GM18519 (cell line): ENCODE measurements at regions not wholly inside any gene's neighbourhood (a gene's known extent, or its start where the extent isn't known, plus 50 kb on each side); places are given as distances from the start of the nearest gene placed in this dataset.

ENCODE experiments used
- ATAC-seq: cut with Tn5 transposase; IDR thresholded peaks from one replicate; pipeline ENCODE4 v1.9.1; 2021; ENCODE audit warnings: mild to moderate bottlenecking, moderate library complexity; ENCODE audit not compliant: unreplicated experiment, low FRiP score

DNA sequence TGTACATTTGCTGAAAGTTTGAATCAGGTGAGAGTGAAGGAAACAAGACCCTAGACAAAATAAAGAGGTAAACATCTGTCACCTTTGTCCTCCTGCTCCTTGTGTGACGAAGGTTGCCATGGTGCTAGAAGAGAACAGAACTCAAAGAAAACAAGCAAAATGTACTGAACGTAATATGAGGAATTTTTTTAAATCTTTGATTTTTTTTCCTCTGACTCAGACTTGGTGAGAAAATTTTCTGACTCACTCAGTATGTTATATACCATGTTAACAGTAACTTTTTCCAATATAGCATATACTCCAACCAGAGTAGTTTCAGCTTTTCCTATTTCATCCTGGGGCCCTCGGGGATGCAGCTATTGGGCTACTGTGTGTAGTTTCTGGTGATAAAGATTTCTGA, 2114.6 kb upstream of the PIK3C3 start:
- ATAC-seq: no peak

DNA sequence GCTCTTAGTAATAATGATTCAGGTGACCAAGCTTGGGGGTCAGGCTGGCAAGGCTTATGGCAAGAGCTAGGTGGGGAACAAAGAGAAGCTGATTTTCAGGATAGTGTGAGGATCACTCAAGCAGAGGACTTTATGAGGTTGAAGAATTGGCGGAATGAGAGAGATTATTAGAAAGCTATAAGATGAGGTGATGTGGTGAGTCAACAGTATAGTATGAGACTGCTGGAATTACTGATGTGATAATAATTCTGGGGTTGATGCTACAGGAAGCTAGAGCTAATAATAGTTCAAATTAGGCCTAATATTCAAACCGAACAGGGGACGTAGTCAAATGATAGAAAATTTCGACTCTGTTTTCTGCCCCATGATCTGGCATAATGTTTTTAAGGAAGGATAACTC, 2115.3 kb upstream of the PIK3C3 start:
- ATAC-seq: no peak

DNA sequence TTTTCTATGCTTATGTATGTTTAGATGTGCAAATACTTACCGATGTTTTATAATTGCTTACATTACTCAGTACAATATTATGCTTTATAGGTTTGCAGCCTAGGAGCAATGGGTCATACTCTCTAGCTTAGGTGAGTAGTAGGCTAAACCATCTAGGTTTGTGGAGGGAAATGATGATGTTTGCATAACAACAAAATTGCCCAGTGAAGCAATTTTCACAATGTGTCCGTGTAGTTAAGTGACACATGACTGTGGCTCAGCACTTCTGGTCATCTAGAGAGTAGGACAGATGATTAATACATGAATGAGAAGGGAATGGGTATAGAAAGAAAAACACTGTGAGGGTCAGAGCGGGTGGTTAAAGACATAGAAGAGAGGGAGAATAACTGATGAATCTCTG, 2116.2 kb upstream of the PIK3C3 start:
- no peak for ATAC-seq

DNA sequence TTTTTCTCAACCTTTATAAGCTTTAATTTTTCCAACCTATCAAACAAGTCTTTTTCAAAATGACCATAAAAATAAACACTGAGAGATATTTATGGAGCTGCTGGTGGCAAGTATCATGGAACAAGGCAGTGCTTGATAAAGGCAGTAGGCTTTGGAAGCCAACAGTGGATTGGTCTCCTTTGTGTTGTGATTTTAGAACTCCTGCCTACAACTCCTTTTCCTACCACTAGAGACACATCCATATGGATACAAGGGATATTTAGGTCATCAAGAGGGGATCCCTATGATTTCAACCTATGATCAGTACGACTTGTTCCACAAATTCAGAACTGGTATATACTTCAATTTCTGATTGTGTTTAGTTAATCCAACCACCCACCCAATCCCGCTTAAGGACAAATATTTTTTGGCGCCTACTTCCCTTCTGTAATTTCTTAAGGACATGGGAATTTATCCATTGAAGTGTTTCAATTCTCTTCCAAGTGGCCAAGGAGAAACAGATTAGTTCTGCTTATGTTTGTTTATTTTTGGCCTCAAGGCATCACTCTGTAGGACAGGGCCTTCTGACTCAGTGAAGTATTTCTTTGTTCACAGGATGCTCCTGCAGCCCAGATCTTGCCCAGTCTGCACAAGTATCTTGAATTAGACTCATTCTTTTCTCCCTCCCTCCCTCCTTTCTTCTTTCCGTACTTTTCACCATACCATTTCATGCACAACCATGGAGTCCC, 2119.6 kb upstream of the PIK3C3 start:
- ATAC-seq: no peak

DNA sequence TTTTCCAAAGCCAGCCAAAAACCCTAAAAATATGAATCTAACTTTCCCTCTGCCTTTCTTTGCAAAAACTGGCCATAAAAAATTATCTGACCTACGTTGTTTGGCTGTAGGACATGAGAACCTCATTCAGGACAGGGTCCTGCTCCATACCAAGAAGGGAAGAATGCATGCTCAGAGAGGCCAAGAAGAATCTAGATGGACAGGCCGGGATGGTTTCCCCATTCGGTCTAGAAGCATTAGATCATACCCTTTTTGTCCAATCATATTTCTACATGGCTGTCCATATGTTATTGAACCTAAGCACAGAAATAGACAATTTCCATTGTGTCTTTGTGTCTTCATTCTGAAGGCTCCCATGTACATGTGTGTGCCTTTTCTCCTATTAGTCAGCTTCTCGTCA, 2120.4 kb upstream of the PIK3C3 start:
- ATAC-seq: no peak

DNA sequence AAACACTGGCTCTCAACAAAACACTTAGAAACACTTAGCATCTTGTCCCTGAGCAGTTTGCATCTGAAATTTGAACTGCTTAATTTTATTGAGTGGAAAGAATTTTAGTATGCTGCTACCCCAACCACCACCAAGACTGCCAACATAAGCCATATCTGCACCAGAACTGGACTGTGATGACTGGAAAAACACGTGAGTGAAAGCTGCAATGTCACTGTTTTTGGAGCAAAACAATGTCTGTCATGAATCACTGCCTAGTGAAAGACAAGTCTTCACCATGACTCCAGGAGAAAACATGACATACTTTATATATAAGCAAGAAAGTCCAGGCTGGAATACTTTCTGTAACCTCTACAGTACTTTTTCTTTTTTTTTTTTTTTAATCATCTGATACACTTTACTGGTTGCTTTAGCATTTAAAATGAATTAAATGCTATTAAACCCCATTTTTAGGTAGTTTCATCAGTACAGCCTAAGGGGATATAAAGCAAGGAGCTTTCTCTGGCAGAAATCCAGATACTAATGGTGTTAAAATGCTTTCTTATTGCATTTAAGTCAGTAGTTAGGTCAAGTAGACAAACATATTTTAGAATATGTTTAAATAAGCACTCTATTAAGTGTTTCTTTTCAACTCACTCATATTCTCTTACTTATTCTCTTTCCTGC, 2129.4 kb upstream of the PIK3C3 start:
- no peak for ATAC-seq

DNA sequence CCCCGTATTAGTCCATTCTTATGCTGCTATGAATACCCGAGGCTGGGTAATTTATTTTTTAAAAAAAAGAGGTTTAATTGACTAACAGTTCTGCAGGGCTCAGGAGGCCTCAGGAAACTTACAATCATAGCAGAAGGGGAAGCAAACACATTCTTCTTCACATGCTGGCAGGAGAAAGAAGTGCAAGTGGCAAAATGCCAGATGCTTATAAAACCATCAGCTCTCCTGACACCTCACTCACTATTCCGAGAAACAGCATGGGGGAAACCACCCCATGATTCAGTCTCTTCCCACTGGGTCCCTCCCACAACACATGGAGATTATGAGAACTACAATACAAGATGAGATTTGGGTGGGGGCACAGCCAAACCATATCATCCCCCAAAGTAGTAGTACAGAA, 2148.5 kb upstream of the PIK3C3 start:
- no peak for ATAC-seq

DNA sequence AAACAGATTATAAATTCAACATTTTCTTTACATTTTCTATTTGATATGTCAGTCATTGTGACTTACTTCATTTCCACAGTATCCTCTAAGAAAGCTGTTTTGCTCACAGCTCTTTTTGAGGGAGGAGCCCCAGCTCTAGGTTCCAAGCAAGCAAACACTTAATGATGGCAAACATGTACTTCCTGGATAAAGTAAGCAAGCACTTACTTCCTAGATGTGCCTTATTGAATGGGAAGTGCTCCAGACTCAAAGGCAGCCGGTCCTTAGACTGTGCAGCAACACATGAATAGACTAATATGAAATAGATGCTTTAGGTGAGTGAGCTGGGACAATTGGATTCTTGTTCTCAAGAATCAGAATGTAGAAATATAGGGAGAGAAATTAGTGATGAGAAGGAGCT, 2149.8 kb upstream of the PIK3C3 start:
- no peak for ATAC-seq

DNA sequence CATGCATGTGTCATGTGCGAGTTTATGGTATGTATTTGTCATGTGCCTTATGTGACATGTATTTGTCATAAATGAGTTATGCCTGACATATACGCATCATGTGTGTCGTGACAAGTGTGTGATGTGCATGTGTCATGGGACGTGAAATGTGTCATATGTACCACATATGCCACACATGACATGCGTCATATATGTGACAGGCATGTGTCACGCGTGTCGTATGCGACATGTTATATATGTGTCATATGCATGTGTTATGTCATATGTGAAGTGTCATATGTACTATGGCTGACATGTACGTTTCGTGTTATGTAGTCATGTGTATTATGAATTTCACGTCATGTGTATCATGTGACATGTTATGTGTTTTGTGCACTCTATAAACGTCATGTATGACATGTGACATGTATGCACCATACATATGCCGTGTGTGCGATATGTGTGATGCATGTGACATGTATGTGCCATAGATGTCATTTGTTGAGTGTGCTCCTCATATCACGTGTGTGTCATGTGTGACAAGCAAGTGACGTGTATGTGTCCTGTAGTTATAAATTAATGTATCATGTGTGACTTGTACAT, 2152.3 kb upstream of the PIK3C3 start:
- ATAC-seq: no peak

DNA sequence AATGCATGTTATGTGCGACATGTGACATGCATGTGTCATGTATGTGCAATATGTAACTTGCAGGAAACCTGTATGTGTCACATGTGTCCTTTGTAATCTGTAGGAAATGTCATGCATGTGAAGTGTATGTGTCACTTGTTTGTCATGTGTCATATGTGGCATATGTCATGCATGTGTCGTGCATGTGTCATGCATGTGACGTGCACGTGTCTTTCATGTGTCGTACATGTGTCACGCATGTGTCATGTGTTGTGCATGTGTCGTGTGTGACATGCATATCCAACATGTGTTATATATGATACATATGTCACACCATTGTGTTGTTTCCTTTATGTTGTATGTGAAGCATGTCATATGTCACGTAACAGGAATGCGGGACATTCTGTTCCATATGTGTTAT, 2153.2 kb upstream of the PIK3C3 start:
- ATAC-seq: no peak

DNA sequence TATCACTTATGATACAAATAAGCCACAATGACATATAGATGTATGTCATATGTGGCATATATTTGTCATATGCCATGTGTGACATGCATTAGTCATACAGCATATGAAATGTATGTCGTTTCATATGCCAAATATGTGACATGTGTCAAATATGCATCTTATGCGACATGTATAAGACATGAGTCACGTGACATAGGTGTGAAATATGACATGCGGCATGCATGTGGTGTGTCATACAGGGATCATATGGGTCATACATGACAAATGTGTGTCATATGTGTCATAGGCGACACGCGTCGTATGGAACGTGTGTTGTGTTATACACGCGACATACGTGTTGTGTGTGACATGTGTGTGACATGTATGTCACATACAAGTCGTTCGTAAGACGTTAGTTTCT, 2154.0 kb upstream of the PIK3C3 start:
- no peak for ATAC-seq

DNA sequence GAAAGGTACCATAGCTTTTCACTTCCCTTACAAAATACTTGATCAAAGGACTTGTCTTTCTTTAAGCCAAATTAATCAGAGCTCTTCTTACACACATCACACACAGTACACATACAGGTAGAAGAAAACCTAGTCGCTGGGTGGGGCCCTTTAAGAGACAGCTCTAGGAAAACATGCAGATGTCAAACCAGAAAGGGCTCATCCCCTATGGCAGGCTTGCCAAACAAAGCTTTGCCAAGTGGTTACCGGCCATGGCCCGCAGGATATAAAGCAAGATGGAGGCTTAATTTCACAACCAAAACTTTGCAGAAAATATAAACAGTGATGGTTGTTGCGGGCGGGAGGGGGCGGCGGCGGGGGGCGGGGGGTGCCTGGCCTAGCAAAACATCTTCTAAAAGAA, 2156.0 kb upstream of the PIK3C3 start:
- ATAC-seq: no peak

DNA sequence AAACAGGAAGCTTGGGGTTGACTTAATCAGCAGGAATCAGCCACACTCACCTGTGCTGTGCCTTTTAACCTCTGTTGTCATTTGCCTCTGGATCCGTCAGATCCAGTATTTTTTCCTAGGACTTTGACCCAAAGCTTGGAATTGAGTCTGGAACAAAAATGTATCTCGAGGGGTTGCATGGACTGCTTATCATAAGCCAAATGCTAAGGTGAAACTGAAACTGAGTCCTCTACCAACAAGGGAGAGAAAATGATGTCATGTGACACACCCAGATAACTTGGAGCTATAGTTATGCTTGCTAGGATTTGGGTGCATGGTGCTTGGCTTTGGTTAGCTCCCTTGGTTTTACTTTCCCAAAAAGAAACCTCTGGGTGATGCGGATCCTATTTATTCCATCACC, 2158.6 kb upstream of the PIK3C3 start:
- ATAC-seq: no peak

DNA sequence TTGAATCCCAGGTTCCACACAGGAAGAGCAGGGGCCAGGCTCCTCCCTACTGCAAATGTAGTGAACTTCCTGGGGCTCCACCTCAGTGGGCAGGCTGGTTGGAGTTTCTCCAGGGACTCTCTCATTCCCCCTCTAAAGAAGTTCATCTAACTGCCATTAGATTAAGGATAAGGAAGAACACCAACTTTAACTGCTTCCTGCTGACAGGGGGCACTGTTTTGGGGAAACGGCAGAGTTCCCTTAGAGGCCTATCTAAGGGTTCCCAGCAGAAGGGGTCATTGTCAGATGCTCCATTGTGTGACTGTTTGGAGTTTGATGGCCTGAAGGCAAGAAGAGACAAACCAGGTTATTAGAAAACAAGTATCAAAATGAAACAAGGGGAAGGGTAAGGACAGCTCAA, 2159.7 kb upstream of the PIK3C3 start:
- ATAC-seq: no peak

DNA sequence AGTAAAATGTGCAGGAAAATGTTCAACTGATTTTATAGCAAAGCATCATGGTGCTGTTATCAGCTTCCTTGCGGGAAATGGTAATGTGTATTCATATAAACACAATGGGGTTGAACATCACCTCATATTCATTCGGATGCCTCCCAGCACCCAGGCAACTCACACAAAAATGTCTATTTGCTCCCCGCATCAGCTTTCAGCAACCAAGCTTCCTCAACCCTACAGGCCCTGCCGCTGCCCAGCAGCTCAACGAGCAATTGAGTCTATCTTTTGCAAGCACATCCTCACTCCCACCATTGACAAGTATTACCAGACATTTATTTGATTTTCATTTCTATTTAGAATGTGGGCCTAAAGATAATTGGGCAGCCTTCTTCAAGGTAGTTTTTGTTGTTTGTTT, 2161.4 kb upstream of the PIK3C3 start:
- no peak for ATAC-seq

DNA sequence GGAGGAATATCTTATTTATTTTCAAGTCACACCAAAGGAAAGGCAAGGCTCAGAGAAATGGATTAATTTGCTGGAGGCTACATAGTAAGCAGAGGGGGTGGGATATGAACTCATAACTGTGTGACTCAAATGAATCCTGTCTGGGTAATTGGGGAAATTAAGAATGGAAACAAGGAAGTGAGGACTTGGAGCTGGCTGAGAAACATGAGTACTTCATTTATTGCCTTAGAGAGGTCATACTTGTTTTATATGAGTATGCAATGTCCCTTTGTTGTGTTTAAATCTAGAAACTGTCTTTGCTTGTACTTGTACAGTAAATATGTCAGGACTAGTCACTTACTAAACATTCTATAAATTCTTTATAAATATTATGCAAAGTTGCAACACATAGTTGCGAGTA, 2166.7 kb upstream of the PIK3C3 start:
- no peak for ATAC-seq

DNA sequence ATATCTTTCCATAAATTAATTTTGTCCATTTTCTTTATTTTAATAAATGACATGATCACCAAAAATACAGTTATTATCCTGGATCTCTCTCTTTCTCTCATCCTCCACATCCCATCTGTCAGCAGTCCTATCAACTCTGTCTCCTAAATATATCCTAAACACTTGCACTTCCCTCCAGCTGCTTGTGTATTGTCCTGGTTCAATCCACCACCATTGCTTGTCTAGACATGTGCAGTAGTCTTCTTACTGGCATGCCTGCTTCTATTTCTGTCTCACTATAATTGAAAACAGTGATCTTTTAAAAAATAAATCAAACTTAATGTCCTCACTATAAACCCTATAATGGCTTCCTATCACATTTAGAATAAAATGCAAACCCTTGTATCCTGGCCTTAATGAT, 2168.6 kb upstream of the PIK3C3 start:
- ATAC-seq: no peak

DNA sequence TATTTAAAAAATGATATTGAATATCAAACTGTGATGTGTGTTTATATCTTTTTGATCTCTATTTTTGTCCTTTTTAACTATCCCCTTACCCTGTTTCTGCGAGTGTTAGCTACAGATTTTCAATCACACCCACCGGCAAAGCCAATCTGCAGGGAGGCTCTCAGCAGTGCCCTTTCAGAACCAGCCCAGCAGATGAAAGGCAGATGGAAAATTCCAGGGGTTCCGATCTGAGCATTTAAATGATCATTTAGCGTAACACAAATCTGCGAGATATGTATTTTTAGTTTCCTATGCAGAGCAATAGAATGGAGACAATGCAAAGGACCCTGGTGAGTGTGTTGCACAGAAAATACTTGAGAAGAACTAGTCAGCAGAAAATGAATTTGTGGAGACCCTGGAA, 2170.5 kb upstream of the PIK3C3 start:
- ATAC-seq: no peak

DNA sequence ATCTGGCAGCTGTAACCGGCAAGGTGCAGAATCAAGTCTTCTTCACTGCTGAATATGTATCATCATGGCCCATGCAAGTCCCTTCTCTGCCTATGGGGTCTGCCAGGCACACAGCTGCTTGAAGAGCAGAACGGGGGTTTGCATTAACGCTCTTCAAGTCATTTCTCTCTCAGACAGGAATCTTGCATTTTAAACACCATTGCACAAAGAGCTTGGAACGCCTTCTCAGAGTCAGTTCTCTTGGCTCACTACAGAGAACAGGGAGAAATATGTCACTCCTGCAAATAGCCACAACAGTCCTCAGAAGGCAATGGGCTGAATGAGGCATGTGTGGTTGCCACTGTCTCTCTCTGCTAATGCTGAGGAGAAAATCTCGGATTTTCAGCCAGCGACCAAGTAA, 2173.5 kb upstream of the PIK3C3 start:
- no peak for ATAC-seq

DNA sequence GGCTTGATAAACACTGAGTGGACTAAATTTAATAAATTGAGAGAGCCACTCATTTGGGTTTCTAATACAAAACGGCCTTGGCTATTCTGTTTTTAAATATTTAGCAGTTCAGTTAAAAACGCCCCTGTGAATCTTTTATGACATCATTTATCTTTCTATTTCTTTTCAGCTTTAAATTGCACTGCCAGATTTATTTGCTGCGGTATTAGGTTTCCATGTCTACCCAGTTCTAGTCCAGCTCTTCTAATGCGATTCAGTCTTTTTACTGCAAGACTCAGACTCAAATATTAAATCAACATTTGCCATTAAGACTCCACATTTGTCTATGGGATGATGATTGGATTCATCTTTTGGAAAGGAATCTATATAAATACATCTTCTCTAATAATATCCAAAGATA, 2174.3 kb upstream of the PIK3C3 start:
- ATAC-seq: no peak

DNA sequence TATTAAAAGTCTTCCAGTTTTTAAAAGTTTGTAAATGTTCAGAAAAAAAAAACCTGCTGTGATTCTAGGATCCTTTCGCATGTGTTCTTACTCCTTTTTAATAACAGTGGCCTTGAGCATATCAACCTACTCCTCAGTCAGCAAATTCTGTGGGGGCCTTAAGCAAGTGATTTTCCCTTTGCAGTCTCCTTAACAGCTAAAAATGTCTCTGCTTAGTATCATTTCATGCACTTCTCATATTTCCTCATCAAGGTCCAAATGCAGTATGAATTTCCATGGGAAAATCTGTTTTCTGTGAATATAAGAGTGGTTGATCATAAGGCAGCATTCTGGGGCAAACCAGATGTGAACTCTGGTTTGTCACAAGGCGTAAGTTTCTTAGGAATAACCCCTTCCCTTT, 2175.1 kb upstream of the PIK3C3 start:
- no peak for ATAC-seq

DNA sequence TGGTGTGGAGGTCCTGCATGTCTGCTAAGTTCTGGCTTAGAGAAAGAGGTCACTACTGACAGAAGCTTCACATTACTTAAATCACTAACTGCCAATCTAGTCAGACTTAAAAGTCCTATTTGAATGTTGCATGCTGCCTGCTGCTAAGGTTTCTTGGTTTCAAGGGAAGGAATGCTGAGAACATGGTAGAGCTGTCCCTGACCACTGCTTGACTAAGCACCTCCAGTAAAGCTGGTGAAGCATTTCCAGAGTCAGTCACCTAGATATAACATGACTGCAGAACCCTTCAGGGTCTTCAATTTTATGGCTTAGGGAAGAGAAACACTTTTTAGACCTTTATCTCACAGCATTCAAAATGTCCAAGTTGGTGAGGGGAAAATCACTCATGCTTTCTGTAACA, 2178.3 kb upstream of the PIK3C3 start:
- ATAC-seq: no peak
